AG04449 (cell line): ENCODE measurements at regions not wholly inside any gene's neighbourhood (a gene's known extent, or its start where the extent isn't known, plus 50 kb on each side); places are given as distances from the start of the nearest gene placed in this dataset.
"Not testable (repeated sequence)": the region's sequence is repeated elsewhere in the genome, so short reads cannot be mapped to it uniquely, and the experiment has no call there.

Experiments
- CTCF ChIA-PET: fragments of 350-600 bp; formaldehyde crosslinking; extraction: SDS; loops from one replicate; lab custom pipeline; 2021; ENCODE audit warnings: antibody characterized with exemption; lab: Yijun Ruan, JAX
- POLR2A ChIA-PET: fragments of 400-600, 350-600 bp; formaldehyde crosslinking; extraction: SDS; loops from one replicate; lab custom pipeline; 2020; ENCODE audit warnings: antibody characterized with exemption, inconsistent platforms; lab: Yijun Ruan, JAX
- DNase-seq: peaks from one replicate; pipeline ENCODE4 v3.0.0-alpha.2; 2010; ENCODE audit warnings: low read depth, low spot score
- H3K4me3 ChIP-seq: 2 replicates; pipeline ENCODE4 v1.5.1; 2011; ENCODE audit warnings: low read depth, mild to moderate bottlenecking, control low read depth, low read length
- CTCF ChIP-seq: IDR thresholded peaks from one replicate; pipeline ENCODE4 v1.5.1; 2011; ENCODE audit warnings: mild to moderate bottlenecking, moderate library complexity, low read length, control low read depth, inconsistent platforms; ENCODE audit not compliant: insufficient read depth; ENCODE audit errors: missing control alignments

- no peak for DNase-seq
- no peak for TF ChIP-seq CTCF
- no peak overlapping the region for H3K4me3 ChIP-seq
- POLR2A ChIA-PET = no interaction called here
- CTCF ChIA-PET = no interaction called here
These were observed 139.4 kb upstream of the RAB4A start for GRCh38 chr1:229131243-229132105.

GRCh38 chr1:229132106-229132443, 138.8 kb upstream of the RAB4A start:
- no peak for TF ChIP-seq CTCF
- POLR2A ChIA-PET = no interaction called here
- CTCF ChIA-PET = no interaction called here
- no peak for DNase-seq
- no peak overlapping the region for H3K4me3 ChIP-seq

GRCh38 chr1:229132706-229133105, 138.2 kb upstream of the RAB4A start:
- H3K4me3 ChIP-seq = no peak overlapping the region
- DNase-seq = no peak
- ChIA-PET CTCF (no interaction called here), POLR2A (no interaction called here)
- TF ChIP-seq CTCF = no peak

GRCh38 chr1:229133151-229133550, 137.8 kb upstream of the RAB4A start:
- CTCF ChIA-PET = no interaction called here
- POLR2A ChIA-PET = no interaction called here
- DNase-seq = no peak
- TF ChIP-seq CTCF = no peak
- H3K4me3 ChIP-seq = no peak overlapping the region

GRCh38 chr1:229133811-229134210, 137.1 kb upstream of the RAB4A start:
- ChIA-PET CTCF (no interaction called here), POLR2A (no interaction called here)
- no peak overlapping the region for H3K4me3 ChIP-seq
- no peak for TF ChIP-seq CTCF
- DNase-seq = no peak

GRCh38 chr1:229134381-229135217, 136.3 kb upstream of the RAB4A start:
- POLR2A ChIA-PET, H3K4me3 ChIP-seq, DNase-seq, CTCF ChIA-PET: not testable (repeated sequence)

- POLR2A ChIA-PET = no interaction called here
- DNase-seq = no peak
- no peak overlapping the region for H3K4me3 ChIP-seq
- CTCF ChIA-PET = no interaction called here
- TF ChIP-seq CTCF = no peak
These were observed 135.1 kb upstream of the RAB4A start for GRCh38 chr1:229135773-229136172.
